ENCODE measurements at regions not wholly inside any gene's neighbourhood (a gene's known extent, or its start where the extent isn't known, plus 50 kb on each side); places are given as distances from the start of the nearest gene placed in this dataset.

- in situ Hi-C loops (cut with HindIII; ENCODE audit: low sequenced_read_pairs), result no loop called here
These were observed 220.3 kb downstream of the PLPP3 start for GRCh38 chr1:56359056-56359455.

DNA sequence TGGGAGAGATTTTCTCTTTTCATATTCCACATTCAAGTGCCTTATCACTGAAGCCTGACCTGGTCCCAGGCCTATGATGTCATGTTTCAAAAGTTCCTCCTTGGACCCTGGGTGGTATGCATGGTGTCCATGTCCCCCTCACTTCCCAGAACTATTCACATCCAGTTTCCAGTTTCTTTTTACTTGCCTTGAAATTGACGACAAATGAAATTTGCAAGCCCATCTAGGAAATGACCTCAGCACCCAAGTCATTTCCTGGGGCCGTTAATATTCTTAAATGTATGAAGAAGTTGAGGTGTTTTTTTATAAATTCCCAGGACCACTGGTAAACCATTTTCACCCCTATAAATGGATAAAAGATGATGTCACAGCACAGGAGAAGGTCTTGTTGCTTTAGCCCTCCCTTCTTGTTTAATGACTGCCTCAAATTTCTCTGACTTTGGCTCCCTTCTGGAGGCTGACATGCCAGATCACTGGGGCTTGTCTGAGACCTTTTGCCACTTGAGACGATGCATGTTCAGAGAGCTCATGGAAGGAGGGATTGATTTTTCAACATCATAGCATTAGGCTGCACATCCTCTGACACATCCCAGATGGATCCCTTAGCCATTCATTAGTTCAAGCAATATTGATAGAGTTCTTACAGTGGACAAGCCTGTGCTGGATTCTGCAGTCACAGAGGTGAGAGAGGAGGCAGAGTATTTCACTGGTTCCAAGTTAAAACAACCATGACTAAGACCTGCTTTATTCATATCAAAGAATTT is 221.3 kb downstream of the PLPP3 start:
- in situ Hi-C loops (cut with HindIII; ENCODE audit: low sequenced_read_pairs), result no loop called here

DNA sequence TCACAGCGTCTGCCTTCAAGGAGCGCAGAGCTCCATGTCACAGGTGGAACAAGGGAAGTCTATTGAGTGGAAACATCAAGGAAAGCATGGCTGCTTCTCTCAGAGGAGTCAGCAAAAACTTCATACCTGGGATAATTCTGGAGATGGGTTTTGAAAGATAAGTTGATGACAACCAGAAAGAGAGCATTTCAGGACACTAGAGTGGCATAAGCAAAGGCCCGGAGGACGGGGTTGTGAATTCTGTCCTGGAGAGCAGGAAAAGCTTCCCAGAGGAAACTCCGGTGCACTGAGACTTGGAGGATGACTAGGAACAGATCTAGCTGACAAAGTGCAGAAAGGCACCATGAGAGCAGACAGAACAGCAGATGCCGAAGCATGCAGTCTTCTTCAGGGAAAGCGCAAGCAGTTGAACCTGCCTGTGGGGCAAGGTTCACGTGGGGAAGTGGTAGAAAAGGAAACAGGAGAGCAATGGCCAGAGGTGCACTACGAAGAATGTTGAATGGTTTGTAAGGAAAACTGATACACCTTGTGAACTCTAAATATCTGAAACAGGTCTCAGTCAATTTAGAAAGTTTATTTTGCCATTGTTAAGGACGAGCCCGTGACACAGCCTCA is 222.9 kb downstream of the PLPP3 start:
- in situ Hi-C loops (cut with HindIII; ENCODE audit: low sequenced_read_pairs), result no loop called here

DNA sequence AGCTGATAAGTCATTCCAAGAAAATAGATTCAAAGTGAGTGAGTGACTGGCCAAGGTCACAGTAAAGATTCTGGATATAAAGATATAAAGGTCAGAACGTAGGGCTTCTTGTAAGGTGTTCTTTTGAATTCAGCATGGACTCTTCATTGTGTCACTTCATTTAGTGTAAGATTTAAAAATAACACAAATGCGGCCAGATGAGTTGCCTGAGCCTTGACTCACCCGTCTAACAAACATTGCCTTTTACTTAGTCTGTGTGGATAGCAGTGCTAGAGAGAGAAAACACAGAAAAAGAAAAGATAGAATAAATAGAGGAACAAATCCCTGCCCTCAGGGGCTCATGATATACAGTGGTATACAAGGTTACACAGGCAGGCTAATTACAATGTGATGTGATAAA is 223.4 kb downstream of the PLPP3 start:
- in situ Hi-C loops (cut with HindIII; ENCODE audit: low sequenced_read_pairs), result no loop called here

DNA sequence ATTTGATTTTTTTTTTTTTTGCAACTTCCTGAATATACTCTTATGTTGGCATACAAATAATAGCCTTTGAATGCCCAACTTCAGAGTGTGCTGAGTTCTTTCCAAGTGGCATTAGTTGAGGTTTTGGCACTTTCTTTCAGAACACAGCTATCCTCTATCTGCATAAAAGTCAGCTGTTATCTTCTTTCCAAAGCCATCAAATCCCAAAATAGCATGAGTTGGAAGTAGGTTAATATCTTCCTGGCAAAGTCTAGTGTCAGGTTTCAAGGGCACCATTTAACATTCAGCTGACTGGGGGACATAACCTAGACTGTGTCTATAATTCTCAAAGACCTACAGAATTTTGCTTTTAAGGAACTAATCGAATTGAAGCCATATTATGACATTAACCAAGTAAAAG is 223.9 kb downstream of the PLPP3 start:
- in situ Hi-C loops (cut with HindIII; ENCODE audit: low sequenced_read_pairs), result no loop called here

GRCh38 chr1:56345831-56346230 is 233.5 kb downstream of the PLPP3 start:
- in situ Hi-C loops (cut with HindIII; ENCODE audit: low sequenced_read_pairs), result no loop called here

- in situ Hi-C loops (cut with HindIII; ENCODE audit: low sequenced_read_pairs), result no loop called here
These were observed 238.4 kb downstream of the PLPP3 start for GRCh38 chr1:56340977-56341376.

- in situ Hi-C loops (cut with HindIII; ENCODE audit: low sequenced_read_pairs), result no loop called here
These were observed 239.4 kb downstream of the PLPP3 start for GRCh38 chr1:56339786-56340465.

DNA sequence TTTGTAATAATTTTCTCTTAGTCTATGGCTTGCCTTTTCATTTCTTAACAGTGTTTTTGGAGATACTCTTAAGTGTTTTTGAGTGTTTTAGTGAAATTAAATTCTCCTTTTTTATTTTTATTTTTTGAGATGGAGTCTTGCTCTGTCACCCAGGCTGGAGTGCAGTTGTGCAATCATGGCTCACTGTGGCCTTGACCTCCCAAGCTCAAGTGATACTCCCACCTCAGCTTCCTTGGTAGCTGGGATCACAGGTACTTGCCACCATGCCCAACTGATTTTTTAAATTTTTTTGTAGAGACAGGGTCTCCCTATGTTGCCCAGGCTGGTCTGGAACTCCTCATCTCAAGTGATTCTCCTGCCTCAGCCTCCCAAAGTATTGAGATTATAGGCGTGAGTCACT is 240.3 kb downstream of the PLPP3 start:
- in situ Hi-C loops (cut with HindIII; ENCODE audit: low sequenced_read_pairs), result no loop called here

GRCh38 chr1:56336982-56337381 is 242.4 kb downstream of the PLPP3 start:
- in situ Hi-C loops (cut with HindIII; ENCODE audit: low sequenced_read_pairs), result no loop called here

DNA sequence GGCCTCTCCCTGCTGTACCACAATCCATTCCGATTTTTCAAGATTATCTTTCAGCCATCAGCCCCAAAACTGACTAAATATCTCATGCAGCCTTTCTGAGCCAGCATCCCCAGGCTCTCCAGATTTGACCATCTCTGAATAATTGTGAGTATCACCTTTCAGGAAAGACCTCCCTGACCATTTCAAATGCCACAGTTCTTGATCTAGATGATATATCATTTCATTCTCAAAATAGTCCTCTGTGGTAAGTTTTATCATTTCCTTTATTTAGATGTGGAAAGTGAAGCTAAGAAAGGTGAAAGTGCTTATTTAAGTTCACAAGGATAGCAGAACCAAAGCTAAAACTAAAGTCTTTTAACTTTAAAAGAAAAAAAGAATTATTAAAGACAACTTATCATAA is 244.0 kb downstream of the PLPP3 start:
- in situ Hi-C loops (cut with HindIII; ENCODE audit: low sequenced_read_pairs), result no loop called here

GRCh38 chr1:56334047-56334446 is 245.3 kb downstream of the PLPP3 start:
- in situ Hi-C loops (cut with HindIII; ENCODE audit: low sequenced_read_pairs), result no loop called here

GRCh38 chr1:56333461-56333860 is 245.9 kb downstream of the PLPP3 start:
- in situ Hi-C loops (cut with HindIII; ENCODE audit: low sequenced_read_pairs), result no loop called here

- in situ Hi-C loops (cut with HindIII; ENCODE audit: low sequenced_read_pairs), result no loop called here
These were observed 247.3 kb downstream of the PLPP3 start for GRCh38 chr1:56331892-56332567.

DNA sequence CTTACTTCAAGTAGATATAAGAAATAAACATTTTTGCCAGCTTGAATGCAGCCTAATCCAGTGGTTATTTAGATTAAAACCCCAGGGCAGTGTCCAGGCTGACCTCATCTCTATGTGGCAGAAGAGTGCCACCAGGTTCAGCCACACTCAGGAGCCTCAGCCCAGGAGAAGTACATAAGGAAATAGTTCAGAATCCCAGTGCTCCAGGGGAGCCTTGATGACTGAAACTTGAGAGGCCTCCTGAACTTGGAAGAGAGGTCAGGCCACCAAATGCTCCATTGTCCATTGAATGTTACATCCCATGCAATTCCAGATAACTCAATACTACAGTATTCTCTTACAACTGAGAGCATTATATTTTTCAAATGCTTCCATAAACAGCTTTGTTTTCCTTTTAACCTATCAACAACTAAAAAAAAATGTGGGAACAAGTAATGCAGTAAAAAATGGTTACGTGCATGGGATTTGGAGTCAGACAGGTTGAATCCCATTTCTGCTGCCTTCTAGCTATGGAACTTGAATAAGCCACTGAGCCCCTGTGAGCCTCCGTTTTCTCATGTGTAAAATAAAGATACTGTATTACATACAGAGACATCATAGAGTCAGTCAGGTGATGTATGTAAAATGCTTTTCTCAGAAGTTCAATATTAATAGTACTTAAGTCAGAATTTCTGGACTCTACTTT is 248.0 kb downstream of the PLPP3 start:
- in situ Hi-C loops (cut with HindIII; ENCODE audit: low sequenced_read_pairs), result no loop called here

- in situ Hi-C loops (cut with HindIII; ENCODE audit: low sequenced_read_pairs), result no loop called here
These were observed 248.9 kb downstream of the PLPP3 start for GRCh38 chr1:56330391-56331026.

- in situ Hi-C loops (cut with HindIII; ENCODE audit: low sequenced_read_pairs), result no loop called here
These were observed 249.4 kb downstream of the PLPP3 start for GRCh38 chr1:56329970-56330369.

DNA sequence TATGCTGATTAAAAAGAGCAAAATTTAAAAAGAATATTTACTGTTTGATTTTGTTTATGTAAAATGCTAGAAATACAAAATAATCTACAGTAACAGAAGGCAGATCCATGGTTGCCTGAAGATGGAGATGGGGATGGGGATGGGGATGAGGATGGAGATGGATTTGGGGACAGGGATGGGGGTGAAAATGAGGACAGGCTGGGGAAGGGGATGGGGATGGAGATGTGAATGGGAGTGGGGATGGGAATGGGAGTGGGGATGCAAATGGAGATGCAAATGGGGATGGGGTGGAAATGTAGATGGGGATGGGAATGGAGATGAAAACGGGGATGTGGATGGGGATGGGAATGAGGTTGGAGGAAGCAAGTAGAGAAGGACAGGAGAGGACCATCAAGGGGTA is 252.2 kb downstream of the PLPP3 start:
- in situ Hi-C loops (cut with HindIII; ENCODE audit: low sequenced_read_pairs), result no loop called here

GRCh38 chr1:56326056-56326455 is 253.3 kb downstream of the PLPP3 start:
- in situ Hi-C loops (cut with HindIII; ENCODE audit: low sequenced_read_pairs), result no loop called here

GRCh38 chr1:56324504-56324903 is 254.9 kb downstream of the PLPP3 start:
- in situ Hi-C loops (cut with HindIII; ENCODE audit: low sequenced_read_pairs), result no loop called here

DNA sequence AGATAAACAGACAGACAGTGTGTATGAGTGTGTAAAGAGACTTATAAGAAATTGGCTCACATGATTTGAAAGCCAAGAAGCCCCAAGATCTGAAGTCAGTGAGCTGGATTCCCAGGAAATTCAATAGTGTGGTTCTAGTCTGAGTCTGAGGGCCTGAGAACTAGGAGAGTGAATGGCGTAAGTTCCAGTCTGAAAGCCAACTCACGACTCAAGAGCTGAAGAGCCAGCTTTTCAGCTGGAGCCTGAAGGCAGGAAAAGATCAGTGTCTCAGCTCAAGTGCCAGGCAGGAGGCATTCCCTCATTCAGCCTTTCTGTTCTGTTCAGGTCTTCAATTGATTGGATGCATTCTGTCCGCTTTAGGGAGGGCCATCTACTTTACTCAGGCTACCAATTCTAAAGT is 257.2 kb downstream of the PLPP3 start:
- in situ Hi-C loops (cut with HindIII; ENCODE audit: low sequenced_read_pairs), result no loop called here

All from endothelial cell of hepatic sinusoid (primary cell).